ENCODE measurements at regions not wholly inside any gene's neighbourhood (a gene's known extent, or its start where the extent isn't known, plus 50 kb on each side); places are given as distances from the start of the nearest gene placed in this dataset.

- TF ChIP-seq CHD7 (IDR thresholded peaks at IDR 0.05; ENCODE audit: insufficient replicate concordance, low read length) (no peak), TEAD4 (IDR thresholded peaks at IDR 0.05; ENCODE audit: low read depth, low read length) (no peak), NRF1 (IDR thresholded peaks at IDR 0.05; ENCODE audit: low read depth, low read length) (no peak), POLR2AphosphoS5 (IDR thresholded peaks at IDR 0.05; ENCODE audit: low read depth, low read length) (no peak), POLR2A (IDR thresholded peaks at IDR 0.05; ENCODE audit: control extremely low read depth in 1 of 2, low read depth in 2 of 2, low read length in 2 of 2) (no peak), KDM4A (IDR thresholded peaks at IDR 0.05; ENCODE audit: low read depth, low read length, severe bottlenecking) (no peak), GABPA (IDR thresholded peaks at IDR 0.05; ENCODE audit: borderline replicate concordance, insufficient read depth, low read length) (no peak), EZH2 (IDR thresholded peaks at IDR 0.05; ENCODE audit: low read depth, low read length, severe bottlenecking) (no peak), SUZ12 (IDR thresholded peaks at IDR 0.05; ENCODE audit: low read length) (no peak), PHF8 (conservative IDR thresholded peaks at IDR 0.05; ENCODE audit: low read depth, low read length) (no peak), ATF3 (IDR thresholded peaks at IDR 0.05; ENCODE audit: insufficient read depth, low read depth, low read length) (no peak), YY1 (IDR thresholded peaks at IDR 0.05; ENCODE audit: low read depth, low read length) (no peak)
Measured at GRCh38 chr18:51660188-51660715, 462.8 kb upstream of the MEX3C start (continued).
